Transverse colon (tissue), 4 donors: ENCODE measurements at regions not wholly inside any gene's neighbourhood (a gene's known extent, or its start where the extent isn't known, plus 50 kb on each side); places are given as distances from the start of the nearest gene placed in this dataset.
A peak's percentile ranks its signal among the peaks of the same experiment; 100 is the strongest.

ENCODE experiments used
- POLR2AphosphoS5 ChIP-seq, 3 donors: sonication (generic); formaldehyde crosslinking; IDR thresholded peaks; one replicate each; pipeline ENCODE4 v1.6.1; 2016; ENCODE audit warnings: antibody characterized with exemption in 3 of 3
- TF ChIP-seq, protein P1 (sequence below), 5 experiments: fragments of 200-600 bp in 3 of 5; fragments of 450-650 bp in 2 of 5; sonication (generic) in 3 of 5; IDR thresholded peaks; 1 replicate in 2 of 5; 2 replicates in 3 of 5; pipeline ENCODE4 v1.5.1; 2016 to 2017; ENCODE audit warnings: antibody characterized with exemption in 5 of 5, inconsistent platforms in 3 of 5, mild to moderate bottlenecking in 2 of 5, moderate library complexity in 1 of 5

DNA sequence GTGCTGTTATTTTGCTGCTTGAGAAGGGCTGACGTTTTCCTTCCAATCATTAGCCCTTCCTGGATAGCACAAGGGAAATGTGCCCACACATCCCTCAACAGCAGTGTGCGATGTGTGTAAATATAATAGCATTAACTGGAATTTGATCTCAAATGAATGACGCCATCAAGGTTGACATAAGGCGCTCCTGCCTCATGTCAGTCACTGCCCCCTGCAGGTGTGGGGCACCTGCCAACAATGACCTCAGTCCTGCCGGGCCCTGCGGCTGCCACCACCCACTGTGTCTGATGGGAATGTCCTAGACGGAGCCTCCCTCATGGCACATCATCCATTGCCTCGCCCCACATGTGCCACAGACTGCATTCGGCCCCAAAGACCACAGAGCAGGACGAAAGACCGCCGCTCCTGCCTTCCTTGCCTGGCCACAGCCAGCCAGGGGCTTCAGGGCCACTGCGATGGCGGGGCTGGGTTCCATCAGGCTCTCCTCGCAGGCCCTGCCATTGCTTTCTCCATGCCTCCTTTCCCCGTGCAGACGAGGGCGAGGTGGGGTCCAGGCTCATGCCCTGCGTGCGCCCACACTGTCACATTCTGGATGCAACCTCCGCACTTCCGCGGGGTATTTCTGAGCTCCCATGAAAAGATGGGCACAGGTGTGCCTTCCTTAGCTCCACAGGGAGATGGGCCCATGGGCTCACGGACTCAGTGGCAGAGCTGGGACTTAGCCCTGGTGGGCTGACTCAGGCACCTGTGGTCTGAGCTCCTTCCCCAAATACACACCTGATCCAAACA lies 146.7 kb downstream of the SOX1 start:
- TF ChIP-seq, protein P1, sequence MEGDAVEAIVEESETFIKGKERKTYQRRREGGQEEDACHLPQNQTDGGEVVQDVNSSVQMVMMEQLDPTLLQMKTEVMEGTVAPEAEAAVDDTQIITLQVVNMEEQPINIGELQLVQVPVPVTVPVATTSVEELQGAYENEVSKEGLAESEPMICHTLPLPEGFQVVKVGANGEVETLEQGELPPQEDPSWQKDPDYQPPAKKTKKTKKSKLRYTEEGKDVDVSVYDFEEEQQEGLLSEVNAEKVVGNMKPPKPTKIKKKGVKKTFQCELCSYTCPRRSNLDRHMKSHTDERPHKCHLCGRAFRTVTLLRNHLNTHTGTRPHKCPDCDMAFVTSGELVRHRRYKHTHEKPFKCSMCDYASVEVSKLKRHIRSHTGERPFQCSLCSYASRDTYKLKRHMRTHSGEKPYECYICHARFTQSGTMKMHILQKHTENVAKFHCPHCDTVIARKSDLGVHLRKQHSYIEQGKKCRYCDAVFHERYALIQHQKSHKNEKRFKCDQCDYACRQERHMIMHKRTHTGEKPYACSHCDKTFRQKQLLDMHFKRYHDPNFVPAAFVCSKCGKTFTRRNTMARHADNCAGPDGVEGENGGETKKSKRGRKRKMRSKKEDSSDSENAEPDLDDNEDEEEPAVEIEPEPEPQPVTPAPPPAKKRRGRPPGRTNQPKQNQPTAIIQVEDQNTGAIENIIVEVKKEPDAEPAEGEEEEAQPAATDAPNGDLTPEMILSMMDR (IDR thresholded peaks at IDR 0.05), result peak in 4 of 5 experiments; percentile 39 to 65 (median 42)
- TF ChIP-seq POLR2AphosphoS5 (IDR thresholded peaks at IDR 0.05), result peak in 1 of 3 donors; percentile 45
